SK-N-SH treated with all-trans-retinoic acid at 6 μM for 48 hours (cell line): ENCODE measurements at regions not wholly inside any gene's neighbourhood (a gene's known extent, or its start where the extent isn't known, plus 50 kb on each side); places are given as distances from the start of the nearest gene placed in this dataset.

Source experiments
- ATAC-seq: fragments of 200-7000 bp; cut with Tn5 transposase; 3 replicates; pipeline ENCODE4 v1.9.1; 2020; ENCODE audit warnings: mild to moderate bottlenecking, moderate library complexity
- ARNTL ChIP-seq: fragments of 450-650 bp; formaldehyde crosslinking; IDR thresholded peaks from 2 replicates; pipeline ENCODE4 v1.5.0; 2020; ENCODE audit warnings: low read depth, mild to moderate bottlenecking, moderate library complexity, borderline replicate concordance
- BACH2 ChIP-seq: fragments of 250-450 bp; sonication (Bioruptor Pico); IDR thresholded peaks from 2 replicates; pipeline ENCODE4 v1.9.0; 2021; ENCODE audit warnings: mild to moderate bottlenecking, borderline replicate concordance
- CREB5 ChIP-seq: fragments of 250-450 bp; sonication (Bioruptor Pico); IDR thresholded peaks from 2 replicates; pipeline ENCODE4 v1.5.1; 2020; ENCODE audit warnings: low read depth, mild to moderate bottlenecking, moderate library complexity
- CSRNP3 ChIP-seq: fragments of 250-450 bp; sonication (Bioruptor Pico); IDR thresholded peaks from 2 replicates; pipeline ENCODE4 v1.5.1; 2021; ENCODE audit warnings: mild to moderate bottlenecking, moderate library complexity
- ESRRG ChIP-seq: fragments of 250-450 bp; sonication (Bioruptor Pico); IDR thresholded peaks from 2 replicates; pipeline ENCODE4 v1.6.1; 2021; ENCODE audit warnings: mild to moderate bottlenecking
- GLIS3 ChIP-seq: fragments of 250-450 bp; sonication (Bioruptor Pico); IDR thresholded peaks from 2 replicates; pipeline ENCODE4 v1.5.0; 2020; ENCODE audit warnings: mild to moderate bottlenecking, moderate library complexity
- OSR1 ChIP-seq: fragments of 250-450 bp; sonication (Bioruptor Pico); IDR thresholded peaks from 2 replicates; pipeline ENCODE4 v1.8.0; 2022; ENCODE audit warnings: moderate library complexity, mild to moderate bottlenecking, inconsistent platforms
- PATZ1 ChIP-seq: fragments of 250-450 bp; sonication (Bioruptor Pico); IDR thresholded peaks from 2 replicates; pipeline ENCODE4 v1.8.0; 2020; ENCODE audit warnings: mild to moderate bottlenecking, moderate library complexity, borderline replicate concordance
- PPARA ChIP-seq: fragments of 250-450 bp; sonication (Bioruptor Pico); IDR thresholded peaks from 2 replicates; pipeline ENCODE4 v1.5.0; 2020; ENCODE audit warnings: mild to moderate bottlenecking, borderline replicate concordance
- RARB ChIP-seq: fragments of 250-450 bp; sonication (Bioruptor Pico); IDR thresholded peaks from 2 replicates; pipeline ENCODE4 v1.8.0; 2021; ENCODE audit warnings: mild to moderate bottlenecking, moderate library complexity
- SNAI2 ChIP-seq: fragments of 250-450 bp; sonication (Bioruptor Pico); IDR thresholded peaks from 2 replicates; pipeline ENCODE4 v1.5.0; 2020; ENCODE audit warnings: mild to moderate bottlenecking, moderate library complexity
- TCF4 ChIP-seq: fragments of 250-450 bp; sonication (Bioruptor Pico); IDR thresholded peaks from 2 replicates; pipeline ENCODE4 v1.8.0; 2021; ENCODE audit warnings: mild to moderate bottlenecking, moderate library complexity, borderline replicate concordance
- TOX ChIP-seq: fragments of 250-450 bp; sonication (Bioruptor Pico); IDR thresholded peaks from 2 replicates; pipeline ENCODE4 v1.8.0; 2021; ENCODE audit warnings: mild to moderate bottlenecking, moderate library complexity, borderline replicate concordance
- TSHZ2 ChIP-seq: fragments of 250-450 bp; sonication (Bioruptor Pico); IDR thresholded peaks from 2 replicates; pipeline ENCODE4 v1.5.0; 2020; ENCODE audit warnings: mild to moderate bottlenecking, moderate library complexity
- ZC3H10 ChIP-seq: fragments of 250-450 bp; sonication (Bioruptor Pico); IDR thresholded peaks from 2 replicates; pipeline ENCODE4 v1.5.1; 2021; ENCODE audit warnings: mild to moderate bottlenecking, moderate library complexity
- ZFP3 ChIP-seq: fragments of 250-450 bp; sonication (Bioruptor Pico); IDR thresholded peaks from 2 replicates; pipeline ENCODE4 v1.5.0; 2020; ENCODE audit warnings: mild to moderate bottlenecking, moderate library complexity
- ZFP30 ChIP-seq: fragments of 450-650 bp; formaldehyde crosslinking; IDR thresholded peaks from 2 replicates; pipeline ENCODE4 v1.5.0; 2022; ENCODE audit warnings: mild to moderate bottlenecking, moderate library complexity
- ZNF565 ChIP-seq: fragments of 450-650 bp; formaldehyde crosslinking; conservative IDR thresholded peaks from 2 replicates; pipeline ENCODE4 v1.5.0; 2020; ENCODE audit warnings: low read depth, mild to moderate bottlenecking, moderate library complexity
- ZNF8 ChIP-seq: fragments of 450-650 bp; formaldehyde crosslinking; IDR thresholded peaks from 2 replicates; pipeline ENCODE4 v1.5.0; 2020; ENCODE audit warnings: mild to moderate bottlenecking, moderate library complexity

GRCh38 chr16:22675745-22676540 lies 138.0 kb upstream of the HS3ST2 start:
- no peak for TF ChIP-seq TCF4
- TF ChIP-seq CREB5 (CRISPR knock-in tag) = no peak
- TF ChIP-seq RARB (CRISPR knock-in tag) = no peak
- no peak for TF ChIP-seq ZC3H10 (CRISPR knock-in tag)
- no peak for ATAC-seq

- TF ChIP-seq ARNTL (CRISPR knock-in tag) = no peak
- TF ChIP-seq ZFP3 (CRISPR knock-in tag) = no peak
- no peak for TF ChIP-seq TCF4
- no peak for TF ChIP-seq CREB5 (CRISPR knock-in tag)
- TF ChIP-seq SNAI2 = no peak
- no peak for TF ChIP-seq TOX (CRISPR knock-in tag)
- no peak for TF ChIP-seq OSR1 (CRISPR knock-in tag)
- no peak for TF ChIP-seq ZNF8
- TF ChIP-seq PATZ1 (CRISPR knock-in tag) = no peak
Measured at GRCh38 chr16:22677024-22677830, 136.7 kb upstream of the HS3ST2 start.

GRCh38 chr16:22678311-22678710 lies 135.7 kb upstream of the HS3ST2 start:
- ATAC-seq = no peak
- no peak for TF ChIP-seq ZFP30 (CRISPR knock-in tag)

More at GRCh38 chr16:22677024-22677830, 136.7 kb upstream of the HS3ST2 start:
- no peak for ATAC-seq

GRCh38 chr16:22681554-22682291 lies 132.2 kb upstream of the HS3ST2 start:
- ATAC-seq = no peak
- TF ChIP-seq CSRNP3 (CRISPR knock-in tag) (no peak), ESRRG (CRISPR knock-in tag) (no peak), ARNTL (CRISPR knock-in tag) (no peak), BACH2 (CRISPR knock-in tag) (no peak), GLIS3 (CRISPR knock-in tag) (no peak), TSHZ2 (CRISPR knock-in tag) (no peak), PATZ1 (CRISPR knock-in tag) (no peak), ZNF565 (no peak), PPARA (no peak), CREB5 (CRISPR knock-in tag) (no peak), RARB (CRISPR knock-in tag) (no peak), OSR1 (CRISPR knock-in tag) (no peak), ZFP30 (CRISPR knock-in tag) (no peak)
